Cardiac muscle cell (in vitro differentiated cells and primary cell): ENCODE measurements at regions not wholly inside any gene's neighbourhood (a gene's known extent, or its start where the extent isn't known, plus 50 kb on each side); places are given as distances from the start of the nearest gene placed in this dataset.
"Not testable (repeated sequence)": the region's sequence is repeated elsewhere in the genome, so short reads cannot be mapped to it uniquely, and the experiment has no call there.

Experiments
- DNase-seq, 2 donors: peaks; one replicate each; pipeline versions ENCODE4 v3.0.0 to v3.0.0-alpha.2; 2010 to 2017; ENCODE audit warnings: low read depth in 1 of 2, low spot score in 1 of 2
- H3K27ac ChIP-seq: fragments of 200-600 bp; sonication (generic); 2 replicates; pipeline ENCODE4 v1.5.1; 2016
- H3K27me3 ChIP-seq: fragments of 200-600 bp; sonication (generic); 2 replicates; pipeline ENCODE4 v1.6.0; 2016; ENCODE audit warnings: control low read depth
- H3K36me3 ChIP-seq: fragments of 200-600 bp; sonication (generic); 2 replicates; pipeline ENCODE4 v1.5.1; 2016; ENCODE audit warnings: control low read depth
- H3K4me1 ChIP-seq: fragments of 200-600 bp; sonication (generic); 2 replicates; pipeline ENCODE4 v1.8.1; 2017; ENCODE audit warnings: low read depth, mild to moderate bottlenecking, mixed run types
- H3K4me3 ChIP-seq: fragments of 200-600 bp; sonication (generic); 2 replicates; pipeline ENCODE4 v1.5.1; 2016; ENCODE audit warnings: mild to moderate bottlenecking
- H3K9me3 ChIP-seq: fragments of 200-600 bp; sonication (generic); 2 replicates; pipeline ENCODE4 v1.5.1; 2017; ENCODE audit warnings: low read depth, mild to moderate bottlenecking, control low read depth
- TF ChIP-seq, protein P1 (sequence below): IDR thresholded peaks from 2 replicates; pipeline ENCODE4 v1.5.1; 2012; ENCODE audit warnings: low read depth, mild to moderate bottlenecking, low read length

DNA sequence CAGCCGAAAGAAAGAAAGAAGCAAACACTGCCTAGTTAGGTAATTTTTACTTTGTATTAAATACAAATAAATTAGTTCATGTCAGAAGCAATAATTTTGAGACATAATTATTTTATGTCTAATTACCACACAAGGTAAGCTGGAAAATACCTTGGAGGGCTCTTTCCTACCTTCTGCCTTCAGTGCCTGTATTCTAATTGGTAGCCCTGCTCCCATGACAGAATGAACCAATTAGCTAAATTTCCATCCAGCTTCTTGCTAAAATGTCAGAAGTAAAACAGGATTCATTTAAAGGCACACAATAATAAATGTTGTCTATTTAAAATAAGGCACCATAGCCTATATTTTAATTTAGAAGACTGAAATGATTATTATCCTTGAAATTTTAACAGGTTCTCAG lies 135.4 kb upstream of the POT1 start:
- Histone ChIP-seq H3K27me3 (no peaks in the 10 kb centered on the region), H3K9me3 (no peaks in the 10 kb centered on the region), H3K4me3 (no peak overlapping the region), H3K4me1 (peaks cover 10% of the 10 kb centered on the region), H3K36me3 (no peaks in the 10 kb centered on the region), H3K27ac (no peak overlapping the region)
- no peak for DNase-seq
- TF ChIP-seq, protein P1, sequence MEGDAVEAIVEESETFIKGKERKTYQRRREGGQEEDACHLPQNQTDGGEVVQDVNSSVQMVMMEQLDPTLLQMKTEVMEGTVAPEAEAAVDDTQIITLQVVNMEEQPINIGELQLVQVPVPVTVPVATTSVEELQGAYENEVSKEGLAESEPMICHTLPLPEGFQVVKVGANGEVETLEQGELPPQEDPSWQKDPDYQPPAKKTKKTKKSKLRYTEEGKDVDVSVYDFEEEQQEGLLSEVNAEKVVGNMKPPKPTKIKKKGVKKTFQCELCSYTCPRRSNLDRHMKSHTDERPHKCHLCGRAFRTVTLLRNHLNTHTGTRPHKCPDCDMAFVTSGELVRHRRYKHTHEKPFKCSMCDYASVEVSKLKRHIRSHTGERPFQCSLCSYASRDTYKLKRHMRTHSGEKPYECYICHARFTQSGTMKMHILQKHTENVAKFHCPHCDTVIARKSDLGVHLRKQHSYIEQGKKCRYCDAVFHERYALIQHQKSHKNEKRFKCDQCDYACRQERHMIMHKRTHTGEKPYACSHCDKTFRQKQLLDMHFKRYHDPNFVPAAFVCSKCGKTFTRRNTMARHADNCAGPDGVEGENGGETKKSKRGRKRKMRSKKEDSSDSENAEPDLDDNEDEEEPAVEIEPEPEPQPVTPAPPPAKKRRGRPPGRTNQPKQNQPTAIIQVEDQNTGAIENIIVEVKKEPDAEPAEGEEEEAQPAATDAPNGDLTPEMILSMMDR, result no peak

DNA sequence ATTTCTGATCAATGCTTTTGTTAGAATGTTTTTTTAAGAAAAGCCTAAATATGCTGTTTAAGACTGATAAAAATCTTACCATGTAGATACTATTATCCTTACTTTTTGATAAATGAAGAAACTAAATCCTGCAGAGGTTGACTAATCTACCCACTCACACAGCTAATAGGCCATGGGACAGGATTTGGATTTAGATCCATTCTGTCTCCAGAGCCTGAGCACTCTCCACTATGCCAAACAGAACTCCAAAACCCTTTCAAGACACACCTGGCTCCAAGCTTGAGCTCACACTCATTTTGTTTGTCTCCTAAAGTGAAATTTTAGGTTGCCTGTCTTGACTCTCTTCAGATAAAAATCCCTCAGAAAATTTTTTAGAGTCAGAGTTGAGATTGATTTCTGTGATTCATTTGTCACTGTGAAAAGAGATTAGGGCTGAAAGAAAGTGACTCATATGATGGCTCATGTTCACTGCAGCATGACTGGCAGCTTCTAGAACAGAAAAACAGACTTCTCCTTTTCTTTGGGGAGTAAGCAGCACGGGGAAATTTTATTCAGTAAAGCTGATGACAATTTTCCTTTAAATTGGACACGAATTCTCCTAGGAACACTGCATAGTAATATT lies 132.3 kb upstream of the POT1 start:
- Histone ChIP-seq H3K4me3 (no peak overlapping the region), H3K9me3 (no peaks in the 10 kb centered on the region), H3K4me1 (peaks cover 10% of the 10 kb centered on the region), H3K36me3 (no peaks in the 10 kb centered on the region), H3K27me3 (no peaks in the 10 kb centered on the region), H3K27ac (peak overlapping the region; percentile 13)
- DNase-seq, result peak in 1 of 2 donors; percentile 33
- TF ChIP-seq, protein P1, result no peak

DNA sequence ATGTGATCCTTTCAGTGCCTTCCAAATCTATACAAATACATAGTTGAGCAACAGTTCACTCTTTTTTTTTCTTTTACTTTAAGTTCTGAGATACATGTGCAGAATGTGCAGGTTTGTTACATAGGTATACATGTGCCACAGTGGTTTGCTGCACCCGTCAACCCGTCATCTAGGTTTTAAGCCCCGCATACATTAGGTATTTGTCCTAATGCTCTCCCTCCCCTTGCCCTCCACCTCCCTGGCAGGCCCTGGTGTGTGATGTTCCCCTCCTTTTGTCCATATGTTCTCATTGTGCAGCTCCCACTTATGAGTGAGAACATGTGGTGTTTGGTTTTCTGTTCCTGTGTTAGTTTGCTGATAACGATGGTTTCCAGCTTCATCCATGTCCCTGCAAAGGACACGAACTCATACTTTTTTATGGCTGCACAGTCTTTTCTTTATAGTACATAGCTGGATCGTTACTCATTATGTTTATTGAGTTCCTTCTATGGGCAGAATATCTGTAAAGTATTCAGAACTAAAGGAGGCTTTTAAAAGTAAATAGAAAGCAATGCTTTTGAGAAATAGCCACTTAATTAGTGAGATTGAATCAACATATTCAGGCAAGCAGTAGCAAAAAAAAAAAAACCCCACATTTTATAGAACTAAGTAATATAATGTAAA lies 131.6 kb upstream of the POT1 start:
- H3K27ac ChIP-seq, DNase-seq, H3K27me3 ChIP-seq, H3K4me3 ChIP-seq, H3K9me3 ChIP-seq, H3K36me3 ChIP-seq, H3K4me1 ChIP-seq: not testable (repeated sequence)

DNA sequence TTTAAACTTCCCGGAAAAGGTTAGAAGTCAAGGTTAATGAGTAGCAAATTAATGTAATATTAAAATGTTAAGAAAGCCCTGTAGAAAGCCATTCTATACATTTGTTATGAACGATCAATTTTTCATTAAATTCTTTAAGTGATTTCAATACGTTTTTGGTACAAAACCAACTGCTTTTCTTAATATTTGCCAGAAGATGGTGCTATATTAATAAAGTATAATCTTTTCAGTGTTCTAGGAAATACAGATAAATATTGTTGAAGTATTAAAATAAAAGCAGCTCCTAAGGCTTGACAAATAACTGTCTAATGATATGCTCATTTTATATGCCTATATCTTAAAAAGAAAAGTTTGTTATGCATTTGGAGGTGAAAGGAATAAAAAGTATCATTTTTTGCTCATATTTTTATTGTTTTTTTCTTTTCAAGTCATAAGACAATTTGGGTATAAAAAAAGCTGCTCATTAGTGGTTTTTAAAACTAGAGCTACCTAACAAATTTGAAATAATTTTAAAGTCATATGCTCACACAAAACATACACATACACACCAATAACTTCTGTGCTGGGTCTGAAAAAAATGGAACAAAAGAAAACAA lies 130.3 kb upstream of the POT1 start:
- TF ChIP-seq, protein P1, result peak; percentile 48
- peak in 1 of 2 donors; percentile 33 for DNase-seq
- Histone ChIP-seq H3K4me1 (peaks cover 10% of the 10 kb centered on the region), H3K27me3 (no peaks in the 10 kb centered on the region), H3K9me3 (no peaks in the 10 kb centered on the region), H3K27ac (no peak overlapping the region), H3K4me3 (no peak overlapping the region), H3K36me3 (no peaks in the 10 kb centered on the region)

DNA sequence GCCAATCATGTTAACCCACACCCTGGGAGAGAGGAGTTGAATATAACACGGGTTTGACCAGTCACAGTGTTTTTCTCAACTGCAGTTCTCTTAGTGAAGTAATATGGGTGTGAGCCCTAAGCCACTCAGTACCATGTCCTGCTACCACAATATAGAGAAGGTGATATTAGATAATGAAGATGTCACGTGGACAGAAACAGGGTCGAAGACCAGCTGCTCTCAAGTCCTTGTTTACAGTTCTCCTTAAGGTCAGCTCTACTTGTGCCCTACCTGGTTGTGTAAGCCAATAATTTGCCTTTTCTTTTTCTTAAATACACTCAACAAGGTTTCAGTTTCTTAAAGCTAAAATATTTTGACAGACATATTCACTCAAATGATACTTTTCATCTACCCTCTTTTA lies 128.3 kb upstream of the POT1 start:
- Histone ChIP-seq H3K36me3 (no peaks in the 10 kb centered on the region), H3K4me3 (no peak overlapping the region), H3K9me3 (no peaks in the 10 kb centered on the region), H3K27me3 (no peaks in the 10 kb centered on the region), H3K4me1 (peaks cover 10% of the 10 kb centered on the region), H3K27ac (no peak overlapping the region)
- TF ChIP-seq, protein P1, result no peak
- no peak for DNase-seq

DNA sequence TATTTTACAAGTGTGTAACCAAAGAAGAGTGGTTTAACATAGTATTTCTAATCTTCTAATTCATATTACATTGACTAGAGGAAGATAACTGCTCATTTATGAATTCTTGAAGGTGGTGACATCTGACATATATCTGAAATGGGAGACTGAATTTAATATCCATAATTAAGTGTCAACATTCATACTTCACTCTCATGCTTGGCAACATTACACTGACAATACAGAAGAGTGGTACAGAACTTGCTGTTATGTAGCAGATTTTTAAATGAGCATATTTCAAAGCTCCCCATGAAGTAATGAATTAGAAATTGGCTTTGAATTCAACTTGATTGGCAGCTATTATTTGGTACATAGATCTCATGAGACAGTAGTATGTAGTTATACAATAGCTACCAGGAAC lies 125.8 kb upstream of the POT1 start:
- no peak overlapping the region for H3K27ac ChIP-seq
- TF ChIP-seq, protein P1, result no peak
- no peak for DNase-seq
- H3K4me1 ChIP-seq, result no peaks in the 10 kb centered on the region
- no peaks in the 10 kb centered on the region for H3K9me3 ChIP-seq
- H3K27me3 ChIP-seq, result no peaks in the 10 kb centered on the region
- H3K4me3 ChIP-seq, result no peak overlapping the region
- H3K36me3 ChIP-seq, result no peaks in the 10 kb centered on the region
